ENCODE measurements at regions not wholly inside any gene's neighbourhood (a gene's known extent, or its start where the extent isn't known, plus 50 kb on each side); places are given as distances from the start of the nearest gene placed in this dataset.
A peak's percentile ranks its signal among the peaks of the same experiment; 100 is the strongest.

DNA sequence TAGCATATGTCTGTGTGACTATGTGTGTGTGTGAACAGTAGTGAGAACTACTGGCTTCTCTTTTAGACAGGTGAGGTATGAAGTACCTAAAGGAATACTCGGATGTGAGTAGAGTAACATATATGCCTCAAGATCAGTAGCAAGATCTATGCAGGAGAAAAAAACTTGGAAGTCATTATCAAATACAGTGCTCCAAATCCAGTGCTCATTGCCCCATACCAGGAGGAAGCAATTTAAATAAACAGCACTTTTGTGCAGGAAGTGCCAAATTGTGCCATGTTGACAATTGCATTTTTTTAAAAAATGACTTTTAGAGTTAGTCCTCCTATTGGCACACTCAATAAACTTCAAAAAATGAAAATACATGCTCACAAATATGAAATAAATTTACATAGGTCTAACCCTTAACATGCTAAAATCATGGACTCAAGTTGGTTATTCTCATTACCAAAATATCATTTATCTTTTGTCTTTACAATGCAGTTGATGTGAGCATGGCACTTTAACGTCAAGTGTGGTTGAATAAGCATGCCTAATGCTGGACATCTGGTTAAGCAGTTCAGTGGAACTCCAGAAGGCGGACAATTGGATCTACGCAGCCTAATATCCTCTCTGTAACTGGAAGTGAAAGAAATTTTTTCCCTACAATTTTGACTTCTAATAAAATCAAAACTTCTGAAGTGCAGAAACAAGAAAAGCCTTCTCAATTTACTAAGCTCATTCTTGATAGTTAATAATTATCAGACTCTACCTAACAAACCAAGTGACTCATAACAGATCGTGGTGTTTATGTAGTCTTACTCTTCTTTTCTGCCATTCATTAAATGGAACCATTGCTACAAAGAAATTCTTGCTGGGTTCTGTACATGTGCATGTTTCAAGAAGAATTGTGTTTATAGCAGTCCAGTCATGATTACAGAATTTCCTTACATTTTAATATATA lies 195.2 kb downstream of the MDFIC start:
- Histone ChIP-seq H3K9ac (ENCODE audit: low read length in 3 of 3) (no peak overlapping the region), H3K27me3 (ENCODE audit: control insufficient read depth, insufficient read depth, low read length) (no peaks in the 10 kb centered on the region), H3K36me3 (ENCODE audit: control insufficient read depth in 2 of 3, insufficient read depth in 3 of 3, low read length in 3 of 3) (no peaks in the 10 kb centered on the region), H3K9me3 (ENCODE audit: control insufficient read depth in 2 of 3, insufficient read depth in 1 of 3, low read length in 3 of 3) (no peaks in the 10 kb centered on the region), H3K27ac (ENCODE audit: low read depth in 2 of 2, low read length in 2 of 2) (no peak overlapping the region), H3K4me1 (ENCODE audit: control insufficient read depth in 2 of 3, insufficient read depth in 2 of 3, low read depth in 1 of 3, low read length in 3 of 3) (peaks cover 0 to 2% (median 0%) of the 10 kb centered on the region in 3 donors), H3K4me3 (ENCODE audit: low read length in 3 of 3) (peak overlapping the region in 1 of 3 donors; percentile 35)
- FAIRE-seq: no peak
- DNase-seq: peak in 2 of 5 donors; percentile 29 to 55
- TF ChIP-seq CTCF (IDR thresholded peaks at IDR 0.05; ENCODE audit: borderline replicate concordance, extremely low read depth, insufficient read depth): no peak
- intact Hi-C loops (cut with DNase I): no loop called here

- Histone ChIP-seq H3K27ac (ENCODE audit: low read depth in 2 of 2, low read length in 2 of 2) (no peak overlapping the region), H3K9ac (ENCODE audit: low read length in 3 of 3) (no peak overlapping the region), H3K4me3 (ENCODE audit: low read length in 3 of 3) (no peak overlapping the region), H3K9me3 (ENCODE audit: control insufficient read depth in 2 of 3, insufficient read depth in 1 of 3, low read length in 3 of 3) (no peaks in the 10 kb centered on the region), H3K27me3 (ENCODE audit: control insufficient read depth, insufficient read depth, low read length) (no peaks in the 10 kb centered on the region), H3K36me3 (ENCODE audit: control insufficient read depth in 2 of 3, insufficient read depth in 3 of 3, low read length in 3 of 3) (no peaks in the 10 kb centered on the region), H3K4me1 (ENCODE audit: control insufficient read depth in 2 of 3, insufficient read depth in 2 of 3, low read depth in 1 of 3, low read length in 3 of 3) (peaks cover 0 to 2% (median 0%) of the 10 kb centered on the region in 3 donors)
- FAIRE-seq: no peak
- DNase-seq: no peak
- intact Hi-C loops (cut with DNase I): no loop called here
- TF ChIP-seq CTCF (IDR thresholded peaks at IDR 0.05; ENCODE audit: borderline replicate concordance, extremely low read depth, insufficient read depth): no peak
Observed at GRCh38 chr7:115113776-115114175, 191.9 kb downstream of the MDFIC start.

DNA sequence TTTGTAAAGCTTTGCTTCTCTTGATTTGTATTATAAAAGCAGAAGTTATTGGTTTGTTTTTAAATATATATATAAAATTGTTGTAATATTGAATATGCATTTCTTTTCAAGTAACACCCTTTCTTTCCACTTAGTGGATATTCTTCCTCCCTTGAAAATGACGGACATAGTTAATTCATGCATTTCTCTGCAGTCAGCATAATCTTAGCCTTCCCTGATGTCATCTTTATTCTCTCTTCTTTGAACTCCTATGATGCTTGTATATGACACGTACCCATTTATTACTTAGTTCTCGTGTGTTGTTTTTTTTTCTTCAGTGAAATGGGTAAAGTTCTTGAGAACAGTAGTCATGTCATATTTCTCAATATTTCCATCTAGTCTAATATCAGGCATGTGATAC lies 191.2 kb downstream of the MDFIC start:
- TF ChIP-seq CTCF (IDR thresholded peaks at IDR 0.05; ENCODE audit: borderline replicate concordance, extremely low read depth, insufficient read depth): no peak
- no peak overlapping the region for H3K4me3 ChIP-seq (ENCODE audit: low read length in 3 of 3)
- H3K27ac ChIP-seq (ENCODE audit: low read depth in 2 of 2, low read length in 2 of 2): no peak overlapping the region
- H3K4me1 ChIP-seq (ENCODE audit: control insufficient read depth in 2 of 3, insufficient read depth in 2 of 3, low read depth in 1 of 3, low read length in 3 of 3): peaks cover 0 to 2% (median 0%) of the 10 kb centered on the region in 3 donors
- H3K9me3 ChIP-seq (ENCODE audit: control insufficient read depth in 2 of 3, insufficient read depth in 1 of 3, low read length in 3 of 3): no peaks in the 10 kb centered on the region
- FAIRE-seq: no peak
- no peak for DNase-seq
- H3K36me3 ChIP-seq (ENCODE audit: control insufficient read depth in 2 of 3, insufficient read depth in 3 of 3, low read length in 3 of 3): no peaks in the 10 kb centered on the region
- H3K9ac ChIP-seq (ENCODE audit: low read length in 3 of 3): no peak overlapping the region
- H3K27me3 ChIP-seq (ENCODE audit: control insufficient read depth, insufficient read depth, low read length): no peaks in the 10 kb centered on the region
- intact Hi-C loops (cut with DNase I): no loop called here
